Activated CD4-positive, alpha-beta memory T cell treated with anti-CD3 and anti-CD28 coated beads for 36 hours (primary cell): ENCODE measurements at regions not wholly inside any gene's neighbourhood (a gene's known extent, or its start where the extent isn't known, plus 50 kb on each side); places are given as distances from the start of the nearest gene placed in this dataset.
"Not testable (repeated sequence)": the region's sequence is repeated elsewhere in the genome, so short reads cannot be mapped to it uniquely, and the experiment has no call there.

Experiments
- CTCF ChIA-PET: fragments of 350-600 bp; sonication (Branson Sonifier 250); formaldehyde crosslinking; loops from one replicate; lab custom pipeline; 2021; ENCODE audit warnings: antibody characterized with exemption, inconsistent platforms; lab: Charles Lee
- POLR2A ChIA-PET: fragments of 350-600 bp; sonication (Branson Sonifier 250); formaldehyde crosslinking; loops from one replicate; lab custom pipeline; 2021; ENCODE audit warnings: antibody characterized with exemption; lab: Charles Lee
- DNase-seq: peaks from one replicate; pipeline ENCODE4 v3.0.0-alpha.2; 2020
- H3K27ac Mint-ChIP-seq: one replicate; pipeline ENCODE4 v1.8.0; 2021; ENCODE audit warnings: mixed read lengths
- H3K27me3 Mint-ChIP-seq: one replicate; pipeline ENCODE4 v1.8.0; 2021; ENCODE audit warnings: mixed read lengths
- H3K36me3 Mint-ChIP-seq: one replicate; pipeline ENCODE4 v1.8.0; 2021; ENCODE audit warnings: mixed read lengths
- H3K4me1 Mint-ChIP-seq: one replicate; pipeline ENCODE4 v1.8.0; 2021; ENCODE audit warnings: low read depth, mixed read lengths
- H3K4me3 Mint-ChIP-seq: one replicate; pipeline ENCODE4 v1.8.0; 2021; ENCODE audit warnings: mild to moderate bottlenecking, mixed read lengths
- H3K9me3 Mint-ChIP-seq: one replicate; pipeline ENCODE4 v1.8.0; 2021; ENCODE audit warnings: mixed read lengths
- intact Hi-C: fragments of 100-400 bp; cut with micrococcal nuclease; formaldehyde crosslinking; loops from one replicate; pipeline ENCODE4 v1.15.1; 2023

- H3K36me3 Mint-ChIP-seq, result peaks cover 52% of the 10 kb centered on the region
- H3K4me1 Mint-ChIP-seq, result peaks cover 14% of the 10 kb centered on the region
- no peak overlapping the region for H3K4me3 Mint-ChIP-seq
- CTCF ChIA-PET, result no interaction called here
- no peaks in the 10 kb centered on the region for H3K27me3 Mint-ChIP-seq
- DNase-seq, result no peak
- intact Hi-C loops, result no loop called here
- H3K27ac Mint-ChIP-seq, result no peak overlapping the region
- POLR2A ChIA-PET, result no interaction called here
- no peaks in the 10 kb centered on the region for H3K9me3 Mint-ChIP-seq
Observed at GRCh38 chr21:36250423-36251075, 69.4 kb upstream of the MORC3 start.

DNA sequence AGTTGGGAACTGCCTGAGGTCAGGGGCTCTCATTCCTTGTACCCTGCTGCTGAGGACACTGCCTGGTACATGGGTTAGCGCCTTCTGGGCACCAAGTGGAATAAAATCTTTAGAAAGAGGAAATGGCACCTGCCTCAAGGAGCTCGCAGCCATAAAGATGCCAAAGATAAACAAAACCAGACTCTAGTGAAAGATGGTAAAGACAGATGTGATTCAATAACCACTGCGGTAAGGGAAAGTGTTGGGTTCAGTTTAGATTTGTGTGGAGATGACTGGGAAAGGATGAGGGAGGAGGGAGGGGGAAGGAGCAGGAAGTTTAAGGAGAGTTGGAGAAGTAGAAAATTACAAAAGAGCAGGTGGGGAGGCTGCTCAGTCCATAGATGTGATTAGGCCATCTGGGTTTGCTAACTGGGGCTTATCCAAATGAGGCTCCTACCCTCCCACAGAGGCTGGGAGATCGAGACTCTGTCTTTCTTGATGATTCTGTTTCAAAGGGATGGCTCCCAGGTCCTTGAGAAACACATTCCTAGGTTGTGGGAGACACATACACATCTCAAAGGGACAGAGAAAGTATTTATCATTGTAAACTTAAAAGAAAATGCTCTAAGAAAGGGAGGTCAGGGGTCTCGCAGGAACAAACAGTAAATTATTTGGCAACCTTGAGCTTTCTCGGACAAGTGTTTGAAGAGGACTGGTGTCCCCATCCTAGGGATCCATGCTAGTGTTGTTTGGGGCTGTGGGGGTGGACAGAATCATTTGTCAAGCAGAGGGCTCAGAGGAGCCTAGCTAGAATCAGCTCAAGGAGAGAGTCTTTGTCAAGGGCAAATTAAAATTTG, 65.7 kb upstream of the MORC3 start:
- intact Hi-C loops, result no loop called here
- no peak for DNase-seq
- H3K9me3 Mint-ChIP-seq, result no peaks in the 10 kb centered on the region
- H3K4me1 Mint-ChIP-seq, result peaks cover 17% of the 10 kb centered on the region
- peaks cover 33% of the 10 kb centered on the region for H3K36me3 Mint-ChIP-seq
- ChIA-PET CTCF (interaction anchor here (0.7 to 1.0 kb wide), 2 partner anchors 66 to 113 kb away, joined by 3 read pairs; no protein-coding TSS in a partner anchor), POLR2A (no interaction called here)
- H3K27me3 Mint-ChIP-seq, result no peaks in the 10 kb centered on the region
- no peak overlapping the region for H3K27ac Mint-ChIP-seq
- H3K4me3 Mint-ChIP-seq, result no peak overlapping the region

DNA sequence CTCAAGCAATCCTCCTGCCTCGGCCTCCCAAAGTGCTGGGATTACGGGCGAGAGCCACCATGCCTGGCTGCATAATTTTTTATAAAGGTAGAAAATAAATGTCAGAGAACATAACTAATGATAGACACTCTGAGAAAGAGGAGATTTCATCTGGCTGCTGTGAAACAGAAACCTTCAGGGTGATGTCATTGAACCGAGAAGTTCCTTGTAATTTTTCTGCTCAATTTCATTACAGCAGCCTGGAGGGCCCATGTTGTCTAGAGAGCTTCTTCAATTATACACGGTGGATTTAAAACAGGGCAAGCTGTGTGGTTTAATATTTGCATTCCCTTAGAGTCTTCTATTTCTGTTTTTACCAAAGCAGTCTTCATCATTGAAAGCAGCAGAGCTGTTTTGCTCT, 64.3 kb upstream of the MORC3 start:
- intact Hi-C loops, result no loop called here
- no peak overlapping the region for H3K4me3 Mint-ChIP-seq
- POLR2A ChIA-PET, result no interaction called here
- no peaks in the 10 kb centered on the region for H3K9me3 Mint-ChIP-seq
- CTCF ChIA-PET, result no interaction called here
- H3K27ac Mint-ChIP-seq, result no peak overlapping the region
- H3K27me3 Mint-ChIP-seq, result no peaks in the 10 kb centered on the region
- H3K4me1 Mint-ChIP-seq, result peaks cover 27% of the 10 kb centered on the region
- peaks cover 28% of the 10 kb centered on the region for H3K36me3 Mint-ChIP-seq
- DNase-seq, result no peak

DNA sequence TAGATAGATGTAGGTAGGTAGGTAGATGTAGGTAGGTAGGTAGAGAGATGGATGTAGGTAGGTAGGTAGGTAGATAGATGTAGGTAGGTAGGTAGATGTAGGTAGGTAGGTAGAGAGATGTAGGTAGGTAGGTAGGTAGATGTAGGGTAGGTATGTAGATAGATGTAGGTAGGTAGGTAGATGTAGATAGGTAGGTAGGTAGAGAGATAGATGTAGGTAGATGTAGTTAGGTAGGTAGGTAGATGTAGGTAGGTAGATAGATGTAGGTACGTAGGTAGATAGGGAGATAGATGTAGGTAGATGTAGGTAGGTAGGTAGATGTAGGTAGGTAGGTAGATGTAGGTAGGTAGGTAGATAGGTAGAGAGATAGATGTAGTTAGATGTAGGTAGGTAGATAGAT, 62.3 kb upstream of the MORC3 start:
- H3K27ac Mint-ChIP-seq, result no peak overlapping the region
- peaks cover 23% of the 10 kb centered on the region for H3K36me3 Mint-ChIP-seq
- intact Hi-C loops, result no loop called here
- CTCF ChIA-PET, result interaction anchor here (0.9 kb wide), 1 partner anchor 65 kb away, joined by 3 read pairs; no protein-coding TSS in a partner anchor
- H3K27me3 Mint-ChIP-seq, result no peaks in the 10 kb centered on the region
- POLR2A ChIA-PET, result no interaction called here
- H3K4me1 Mint-ChIP-seq, result peaks cover 29% of the 10 kb centered on the region
- no peaks in the 10 kb centered on the region for H3K9me3 Mint-ChIP-seq
- DNase-seq, result no peak
- H3K4me3 Mint-ChIP-seq, result no peak overlapping the region

- Mint-ChIP-seq H3K27ac (peak overlapping the region; percentile 63), H3K4me3 (peak overlapping the region; percentile 52), H3K9me3 (no peaks in the 10 kb centered on the region), H3K36me3 (peaks cover 10% of the 10 kb centered on the region), H3K4me1 (peaks cover 17% of the 10 kb centered on the region), H3K27me3 (no peaks in the 10 kb centered on the region)
- DNase-seq, result peak; percentile 34
- ChIA-PET CTCF (interaction anchor here (0.6 to 1.3 kb wide), 5 partner anchors 13 to 109 kb away, joined by 3 to 6 read pairs (median 3); no protein-coding TSS in a partner anchor), POLR2A (interaction anchor here (2.1 kb wide), 1 partner anchor 60 kb away, joined by 4 read pairs; the partner anchor contains the start of gene MORC3)
- intact Hi-C loops, result loop anchor here (1.0 kb wide), 1 partner anchor 61 kb away; no protein-coding TSS in a partner anchor
Observed at GRCh38 chr21:36260030-36260787, 59.8 kb upstream of the MORC3 start.

- intact Hi-C loops, result loop anchor here (1.0 kb wide), 1 partner anchor 60 kb away; no protein-coding TSS in a partner anchor
- Mint-ChIP-seq H3K36me3 (peaks cover 10% of the 10 kb centered on the region), H3K27me3 (no peaks in the 10 kb centered on the region), H3K4me3 (peak overlapping the region; percentile 52), H3K9me3 (no peaks in the 10 kb centered on the region), H3K27ac (no peak overlapping the region), H3K4me1 (peaks cover 12% of the 10 kb centered on the region)
- ChIA-PET CTCF (interaction anchor here (0.6 to 2.5 kb wide), 2 partner anchors 37 to 59 kb away, joined by 3 to 7 read pairs; partner anchors contain the start of gene MORC3), POLR2A (interaction anchor here (2.1 kb wide), 1 partner anchor 59 kb away, joined by 4 read pairs; the partner anchor contains the start of gene MORC3)
- no peak for DNase-seq
Observed at GRCh38 chr21:36260802-36261201, 59.2 kb upstream of the MORC3 start.

GRCh38 chr21:36261459-36261858, 58.5 kb upstream of the MORC3 start:
- Mint-ChIP-seq H3K4me3 (no peak overlapping the region), H3K9me3 (no peaks in the 10 kb centered on the region), H3K4me1 (peaks cover 11% of the 10 kb centered on the region), H3K27ac (no peak overlapping the region), H3K36me3 (peaks cover 9% of the 10 kb centered on the region), H3K27me3 (no peaks in the 10 kb centered on the region)
- no peak for DNase-seq
- intact Hi-C loops, result no loop called here
- ChIA-PET POLR2A (no interaction called here), CTCF (interaction anchor here (0.6 to 2.5 kb wide), 3 partner anchors 28 to 58 kb away, joined by 3 to 7 read pairs (median 4); partner anchors contain the start of gene MORC3)

DNA sequence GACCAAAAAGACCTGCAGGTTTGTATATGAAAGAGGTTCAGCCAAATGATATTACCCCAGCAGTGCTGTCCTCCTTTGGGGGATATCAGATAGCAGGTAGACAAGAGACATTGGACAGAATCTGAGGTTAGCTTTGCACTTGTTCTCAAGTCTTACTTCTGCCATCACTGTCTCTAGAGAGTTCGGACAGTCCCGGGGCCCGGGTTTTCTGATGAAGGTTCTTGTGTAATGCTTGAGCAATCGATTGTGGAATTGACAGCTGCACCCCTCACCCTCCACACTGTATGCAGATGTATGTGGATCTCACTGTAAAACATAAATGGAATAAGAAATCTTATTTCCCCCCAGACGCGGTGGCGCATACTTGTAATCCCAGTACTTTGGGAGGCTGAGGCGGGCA, 56.2 kb upstream of the MORC3 start:
- Mint-ChIP-seq H3K27me3 (no peaks in the 10 kb centered on the region), H3K9me3 (no peaks in the 10 kb centered on the region), H3K36me3 (peaks cover 13% of the 10 kb centered on the region), H3K27ac (no peak overlapping the region), H3K4me3 (no peak overlapping the region), H3K4me1 (peaks cover 11% of the 10 kb centered on the region)
- no peak for DNase-seq
- ChIA-PET POLR2A (no interaction called here), CTCF (interaction anchor here (1.0 kb wide), 1 partner anchor 61 kb away, joined by 4 read pairs; no protein-coding TSS in a partner anchor)
- intact Hi-C loops, result no loop called here

DNA sequence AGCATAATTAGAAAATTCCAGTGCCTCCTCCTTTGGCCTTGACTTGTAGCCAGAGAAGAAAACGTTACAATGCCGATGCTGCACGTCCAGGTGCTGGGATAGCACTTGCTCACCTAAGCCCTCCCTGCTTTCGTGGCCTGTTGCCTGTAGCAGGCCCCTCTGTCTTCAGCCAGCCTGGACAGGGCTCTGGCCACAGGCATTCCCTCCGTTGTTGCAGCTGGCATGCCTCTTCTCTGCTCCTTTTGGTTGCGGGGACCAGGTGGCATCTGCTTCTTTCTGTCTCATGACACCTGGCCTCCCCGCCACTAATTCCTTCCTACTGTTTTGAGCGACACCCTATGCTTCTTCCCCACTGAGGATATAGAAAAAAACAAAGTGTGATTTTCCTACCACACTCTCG, 54.6 kb upstream of the MORC3 start:
- no peaks in the 10 kb centered on the region for H3K27me3 Mint-ChIP-seq
- ChIA-PET POLR2A (no interaction called here), CTCF (no interaction called here)
- no peak overlapping the region for H3K4me3 Mint-ChIP-seq
- H3K9me3 Mint-ChIP-seq, result no peaks in the 10 kb centered on the region
- peaks cover 4% of the 10 kb centered on the region for H3K4me1 Mint-ChIP-seq
- H3K36me3 Mint-ChIP-seq, result peaks cover 13% of the 10 kb centered on the region
- H3K27ac Mint-ChIP-seq, result no peak overlapping the region
- intact Hi-C loops, result no loop called here
- no peak for DNase-seq

- CTCF ChIA-PET, H3K27ac Mint-ChIP-seq, intact Hi-C loops, POLR2A ChIA-PET, H3K4me3 Mint-ChIP-seq, H3K4me1 Mint-ChIP-seq, H3K9me3 Mint-ChIP-seq, H3K27me3 Mint-ChIP-seq, DNase-seq: not testable (repeated sequence)
- peaks cover 16% of the 10 kb centered on the region for H3K36me3 Mint-ChIP-seq
Observed at GRCh38 chr21:36267828-36268227, 52.2 kb upstream of the MORC3 start.

DNA sequence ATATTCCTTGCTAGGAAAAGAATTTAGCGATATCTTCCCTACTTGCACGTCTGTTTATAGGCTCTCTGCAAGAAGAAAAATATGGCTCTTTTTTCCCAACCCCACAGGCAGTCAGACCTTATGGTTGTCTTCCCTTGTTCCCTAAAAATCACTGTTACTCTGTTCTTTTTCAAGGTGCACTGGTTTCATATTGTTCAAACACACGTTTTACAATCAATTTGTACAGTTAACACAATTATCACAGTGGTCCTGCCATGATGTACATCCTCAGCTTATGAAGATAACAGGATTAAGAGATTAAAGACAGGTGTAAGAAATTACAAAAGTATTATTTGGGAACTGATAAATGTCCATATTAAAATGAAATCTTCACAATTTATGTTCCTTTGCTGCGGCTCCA, 51.7 kb upstream of the MORC3 start:
- peaks cover 16% of the 10 kb centered on the region for H3K36me3 Mint-ChIP-seq
- POLR2A ChIA-PET, DNase-seq, H3K27ac Mint-ChIP-seq, H3K27me3 Mint-ChIP-seq, H3K4me1 Mint-ChIP-seq, intact Hi-C loops, H3K9me3 Mint-ChIP-seq, H3K4me3 Mint-ChIP-seq: not testable (repeated sequence)
- CTCF ChIA-PET, result interaction anchor here (0.7 kb wide), 1 partner anchor 9 kb away, joined by 3 read pairs; no protein-coding TSS in a partner anchor
